HG03066 (cell line): ENCODE measurements at regions not wholly inside any gene's neighbourhood (a gene's known extent, or its start where the extent isn't known, plus 50 kb on each side); places are given as distances from the start of the nearest gene placed in this dataset.
"Not testable (repeated sequence)": the region's sequence is repeated elsewhere in the genome, so short reads cannot be mapped to it uniquely, and the experiment has no call there.

Experiments used
- ATAC-seq: cut with Tn5 transposase; IDR thresholded peaks from one replicate; pipeline ENCODE4 v1.9.1; 2021; ENCODE audit warnings: low read depth; ENCODE audit not compliant: unreplicated experiment

- no peak for ATAC-seq
Observed at GRCh38 chr14:40216976-40217375, 784.7 kb upstream of the FBXO33 start.

GRCh38 chr14:40216408-40216807 lies 784.2 kb upstream of the FBXO33 start:
- ATAC-seq: not testable (repeated sequence)

- ATAC-seq: no peak
Observed at GRCh38 chr14:40213701-40214100, 781.5 kb upstream of the FBXO33 start.

- no peak for ATAC-seq
Observed at GRCh38 chr14:40204441-40205175, 772.4 kb upstream of the FBXO33 start.

GRCh38 chr14:40199101-40199500 lies 766.9 kb upstream of the FBXO33 start:
- ATAC-seq: no peak

GRCh38 chr14:40197344-40197743 lies 765.1 kb upstream of the FBXO33 start:
- no peak for ATAC-seq

GRCh38 chr14:40188006-40188405 lies 755.8 kb upstream of the FBXO33 start:
- ATAC-seq: no peak

GRCh38 chr14:40164083-40164482 lies 731.9 kb upstream of the FBXO33 start:
- ATAC-seq: no peak

- no peak for ATAC-seq
Observed at GRCh38 chr14:40139657-40140056, 707.4 kb upstream of the FBXO33 start.

- ATAC-seq: no peak
Observed at GRCh38 chr14:40133463-40133862, 701.2 kb upstream of the FBXO33 start.

GRCh38 chr14:40129159-40129558 lies 696.9 kb upstream of the FBXO33 start:
- ATAC-seq: no peak

- ATAC-seq: no peak
Observed at GRCh38 chr14:40123816-40124215, 691.6 kb upstream of the FBXO33 start.

GRCh38 chr14:40122968-40123648 lies 690.9 kb upstream of the FBXO33 start:
- ATAC-seq: no peak

- no peak for ATAC-seq
Observed at GRCh38 chr14:40119765-40120164, 687.5 kb upstream of the FBXO33 start.

GRCh38 chr14:40119321-40119720 lies 687.1 kb upstream of the FBXO33 start:
- ATAC-seq: no peak

- no peak for ATAC-seq
Observed at GRCh38 chr14:40115583-40115982, 683.4 kb upstream of the FBXO33 start.

GRCh38 chr14:40113671-40114070 lies 681.4 kb upstream of the FBXO33 start:
- ATAC-seq: no peak

GRCh38 chr14:40100544-40101196 lies 668.4 kb upstream of the FBXO33 start:
- ATAC-seq: no peak

- ATAC-seq: no peak
Observed at GRCh38 chr14:40099316-40099715, 667.1 kb upstream of the FBXO33 start.

- ATAC-seq: no peak
Observed at GRCh38 chr14:40098468-40098867, 666.2 kb upstream of the FBXO33 start.

GRCh38 chr14:40096968-40097367 lies 664.7 kb upstream of the FBXO33 start:
- ATAC-seq: no peak

- no peak for ATAC-seq
Observed at GRCh38 chr14:40093800-40094199, 661.6 kb upstream of the FBXO33 start.
